Peyer's patch (tissue), 4 donors: ENCODE measurements at regions not wholly inside any gene's neighbourhood (a gene's known extent, or its start where the extent isn't known, plus 50 kb on each side); places are given as distances from the start of the nearest gene placed in this dataset.
"Not testable (repeated sequence)": the region's sequence is repeated elsewhere in the genome, so short reads cannot be mapped to it uniquely, and the experiment has no call there.

ENCODE experiments used
- DNase-seq, 3 donors: peaks; one replicate each; pipeline ENCODE4 v3.0.0-alpha.2; 2017 to 2019
- H3K27ac ChIP-seq, 4 donors: fragments of 200-600 bp; sonication (generic); one replicate each; pipeline ENCODE4 v1.5.1; 2016 to 2019
- H3K27me3 ChIP-seq, 2 donors: fragments of 200-600 bp; sonication (generic); one replicate each; pipeline ENCODE4 v1.5.1; 2019
- H3K36me3 ChIP-seq, 3 donors: fragments of 200-600 bp; sonication (generic); one replicate each; pipeline ENCODE4 v1.5.1; 2016 to 2019
- H3K4me1 ChIP-seq, 4 donors: fragments of 200-600 bp; sonication (generic); one replicate each; pipeline ENCODE4 v1.5.1; 2016 to 2019
- H3K4me3 ChIP-seq, 4 donors: fragments of 200-600 bp; sonication (generic); 1 replicate in 3 of 4; 2 replicates in 1 of 4; pipeline ENCODE4 v1.5.1; 2016 to 2019; ENCODE audit warnings: mild to moderate bottlenecking in 1 of 4
- H3K9me3 ChIP-seq, 4 donors: fragments of 200-600 bp; sonication (generic); one replicate each; pipeline ENCODE4 v1.5.1; 2016 to 2019; ENCODE audit warnings: mild to moderate bottlenecking in 1 of 4
- POLR2A ChIP-seq, 2 donors: fragments of 450-650 bp; IDR thresholded peaks; one replicate each; pipeline ENCODE4 v1.5.1; 2017; ENCODE audit warnings: antibody characterized with exemption in 2 of 2, mild to moderate bottlenecking in 2 of 2, moderate library complexity in 2 of 2
- TF ChIP-seq, protein P1 (sequence below), 6 experiments: fragments of 450-650 bp in 4 of 6; fragments of 200-600 bp in 2 of 6; sonication (generic) in 1 of 6; IDR thresholded peaks; one replicate each; pipeline ENCODE4 v1.5.1; 2017 to 2019; ENCODE audit warnings: antibody characterized with exemption in 6 of 6, mild to moderate bottlenecking in 3 of 6, moderate library complexity in 1 of 6

DNA sequence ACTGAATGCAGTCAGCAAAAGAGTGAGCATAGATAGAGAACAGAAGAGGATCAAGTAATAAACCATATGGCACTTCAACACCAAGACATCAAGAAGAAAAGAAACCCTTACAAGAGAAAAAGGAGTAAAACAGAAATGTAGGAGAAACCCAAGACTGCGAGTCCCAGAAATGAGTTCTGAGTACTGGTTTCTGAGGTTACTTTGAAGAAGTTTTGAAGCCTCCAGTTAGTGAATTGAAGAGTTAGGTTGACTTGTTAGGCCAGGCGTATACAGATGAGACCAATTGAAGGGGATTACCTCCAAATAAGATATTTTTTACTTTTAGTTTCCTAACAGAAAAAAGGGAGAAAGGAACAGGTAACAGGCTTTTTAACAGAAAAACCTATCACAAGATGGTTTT, 162.2 kb upstream of the SSTR1 start:
- Histone ChIP-seq H3K4me1 (no peaks in the 10 kb centered on the region), H3K27ac (no peak overlapping the region), H3K27me3 (no peaks in the 10 kb centered on the region), H3K9me3 (no peaks in the 10 kb centered on the region), H3K36me3 (no peaks in the 10 kb centered on the region), H3K4me3 (no peak overlapping the region)
- DNase-seq = no peak
- TF ChIP-seq POLR2A (IDR thresholded peaks at IDR 0.05) = no peak
- TF ChIP-seq, protein P1, sequence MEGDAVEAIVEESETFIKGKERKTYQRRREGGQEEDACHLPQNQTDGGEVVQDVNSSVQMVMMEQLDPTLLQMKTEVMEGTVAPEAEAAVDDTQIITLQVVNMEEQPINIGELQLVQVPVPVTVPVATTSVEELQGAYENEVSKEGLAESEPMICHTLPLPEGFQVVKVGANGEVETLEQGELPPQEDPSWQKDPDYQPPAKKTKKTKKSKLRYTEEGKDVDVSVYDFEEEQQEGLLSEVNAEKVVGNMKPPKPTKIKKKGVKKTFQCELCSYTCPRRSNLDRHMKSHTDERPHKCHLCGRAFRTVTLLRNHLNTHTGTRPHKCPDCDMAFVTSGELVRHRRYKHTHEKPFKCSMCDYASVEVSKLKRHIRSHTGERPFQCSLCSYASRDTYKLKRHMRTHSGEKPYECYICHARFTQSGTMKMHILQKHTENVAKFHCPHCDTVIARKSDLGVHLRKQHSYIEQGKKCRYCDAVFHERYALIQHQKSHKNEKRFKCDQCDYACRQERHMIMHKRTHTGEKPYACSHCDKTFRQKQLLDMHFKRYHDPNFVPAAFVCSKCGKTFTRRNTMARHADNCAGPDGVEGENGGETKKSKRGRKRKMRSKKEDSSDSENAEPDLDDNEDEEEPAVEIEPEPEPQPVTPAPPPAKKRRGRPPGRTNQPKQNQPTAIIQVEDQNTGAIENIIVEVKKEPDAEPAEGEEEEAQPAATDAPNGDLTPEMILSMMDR (IDR thresholded peaks at IDR 0.05) = no peak

DNA sequence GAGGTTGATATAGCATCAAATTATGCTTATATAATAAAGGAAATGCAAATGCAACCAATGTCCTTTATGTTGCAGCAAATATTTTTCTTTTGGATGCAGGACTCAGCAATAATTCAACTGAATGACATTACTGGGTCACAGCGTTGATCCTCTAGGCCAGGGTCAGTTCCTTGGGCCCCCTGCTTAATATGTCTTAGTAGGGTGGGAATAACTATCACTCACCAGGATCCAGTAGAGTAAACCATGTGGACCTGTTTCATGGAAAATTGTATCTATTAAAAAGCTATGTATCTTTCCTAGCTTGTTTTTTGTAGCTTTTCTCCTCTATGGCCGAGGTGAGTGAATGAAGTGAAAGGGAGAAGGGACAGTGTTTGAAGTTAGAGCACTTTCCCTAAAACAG, 161.5 kb upstream of the SSTR1 start:
- H3K36me3 ChIP-seq = no peaks in the 10 kb centered on the region
- no peak overlapping the region for H3K27ac ChIP-seq
- no peaks in the 10 kb centered on the region for H3K27me3 ChIP-seq
- TF ChIP-seq POLR2A (IDR thresholded peaks at IDR 0.05) = no peak
- TF ChIP-seq, protein P1 (IDR thresholded peaks at IDR 0.05) = no peak
- H3K9me3 ChIP-seq = no peaks in the 10 kb centered on the region
- H3K4me1 ChIP-seq = no peaks in the 10 kb centered on the region
- DNase-seq = no peak
- no peak overlapping the region for H3K4me3 ChIP-seq

DNA sequence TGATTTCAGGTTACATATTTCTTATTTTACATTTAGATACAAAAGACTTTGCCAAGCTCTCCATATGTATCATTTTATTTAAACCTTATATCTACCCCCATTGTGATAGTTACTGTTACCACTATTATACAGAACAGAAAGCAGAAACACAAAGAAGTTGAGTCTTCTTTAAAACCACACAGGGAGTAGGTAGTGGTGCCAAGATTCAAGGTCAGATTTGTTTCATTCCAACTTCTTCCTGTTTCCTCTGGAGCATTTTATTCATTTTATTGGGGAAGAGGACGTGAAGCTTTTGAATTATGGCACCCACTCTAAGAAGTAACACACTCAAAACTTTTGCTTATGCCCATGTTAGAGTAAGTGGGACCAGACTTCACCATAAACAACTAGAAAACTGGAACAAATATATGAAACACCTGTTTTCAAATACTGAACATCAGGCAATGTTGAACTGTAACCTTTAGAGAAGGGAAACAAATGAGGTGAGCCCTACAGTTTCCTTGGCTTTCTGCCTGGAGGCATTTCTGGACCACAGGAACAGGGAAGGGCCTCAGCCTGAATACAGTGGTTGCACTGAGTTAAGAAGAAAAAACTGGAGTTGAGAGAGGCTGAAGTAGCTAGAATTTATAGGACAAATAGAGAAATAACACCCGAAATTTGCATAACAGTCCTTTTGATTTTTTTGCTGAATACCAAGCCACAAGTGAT, 160.4 kb upstream of the SSTR1 start:
- TF ChIP-seq POLR2A (IDR thresholded peaks at IDR 0.05) = no peak
- TF ChIP-seq, protein P1 (IDR thresholded peaks at IDR 0.05) = no peak
- DNase-seq = no peak
- no peaks in the 10 kb centered on the region for H3K9me3 ChIP-seq
- no peaks in the 10 kb centered on the region for H3K36me3 ChIP-seq
- H3K27ac ChIP-seq = no peak overlapping the region
- H3K4me1 ChIP-seq = no peaks in the 10 kb centered on the region
- no peak overlapping the region for H3K4me3 ChIP-seq
- no peaks in the 10 kb centered on the region for H3K27me3 ChIP-seq

DNA sequence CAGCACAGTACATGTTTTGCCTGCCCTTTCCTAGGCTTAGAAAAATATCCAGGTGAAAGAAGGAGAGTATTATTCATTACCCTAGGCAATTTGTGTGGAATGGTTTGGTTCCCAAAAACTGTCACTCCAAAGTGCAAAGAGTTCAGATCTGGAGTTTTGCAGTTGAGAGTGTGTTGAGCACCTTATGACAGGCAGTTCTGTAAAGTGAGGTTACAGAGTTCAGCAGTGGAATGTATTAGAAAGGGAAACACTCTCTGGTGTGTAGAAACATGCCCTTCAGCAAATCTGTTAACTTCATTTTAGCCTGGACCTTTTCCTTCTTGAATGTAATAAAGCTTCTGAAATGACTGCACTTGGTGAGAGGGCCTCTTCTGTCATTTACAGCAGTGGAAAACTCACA, 154.0 kb upstream of the SSTR1 start:
- H3K4me3 ChIP-seq = no peak overlapping the region
- DNase-seq = no peak
- TF ChIP-seq, protein P1 (IDR thresholded peaks at IDR 0.05) = no peak
- no peak for TF ChIP-seq POLR2A (IDR thresholded peaks at IDR 0.05)
- no peak overlapping the region for H3K27ac ChIP-seq
- no peaks in the 10 kb centered on the region for H3K36me3 ChIP-seq
- H3K9me3 ChIP-seq = no peaks in the 10 kb centered on the region
- H3K27me3 ChIP-seq = no peaks in the 10 kb centered on the region
- no peaks in the 10 kb centered on the region for H3K4me1 ChIP-seq

DNA sequence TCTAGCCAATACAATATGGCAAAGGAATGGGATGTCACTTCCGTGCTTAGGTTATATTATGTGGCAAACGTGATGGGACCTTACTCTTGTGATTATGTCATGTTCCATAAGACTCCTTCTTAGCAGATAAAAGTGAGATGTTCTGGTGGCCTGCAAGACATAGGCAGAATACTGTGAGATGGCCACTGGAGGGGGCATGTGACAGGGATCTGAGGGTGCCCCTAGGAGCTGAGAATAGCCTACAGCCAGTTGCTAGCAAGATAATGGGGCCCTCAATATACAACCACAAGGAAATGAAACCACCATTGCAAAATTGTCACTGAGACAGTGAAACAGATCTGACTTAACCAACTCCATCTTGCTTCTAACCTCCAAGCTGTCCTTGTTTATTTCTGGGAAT, 151.4 kb upstream of the SSTR1 start:
- no peaks in the 10 kb centered on the region for H3K36me3 ChIP-seq
- no peaks in the 10 kb centered on the region for H3K27me3 ChIP-seq
- H3K4me3 ChIP-seq = no peak overlapping the region
- H3K4me1 ChIP-seq = no peaks in the 10 kb centered on the region
- no peaks in the 10 kb centered on the region for H3K9me3 ChIP-seq
- no peak overlapping the region for H3K27ac ChIP-seq
- TF ChIP-seq, protein P1 (IDR thresholded peaks at IDR 0.05) = no peak
- no peak for DNase-seq

DNA sequence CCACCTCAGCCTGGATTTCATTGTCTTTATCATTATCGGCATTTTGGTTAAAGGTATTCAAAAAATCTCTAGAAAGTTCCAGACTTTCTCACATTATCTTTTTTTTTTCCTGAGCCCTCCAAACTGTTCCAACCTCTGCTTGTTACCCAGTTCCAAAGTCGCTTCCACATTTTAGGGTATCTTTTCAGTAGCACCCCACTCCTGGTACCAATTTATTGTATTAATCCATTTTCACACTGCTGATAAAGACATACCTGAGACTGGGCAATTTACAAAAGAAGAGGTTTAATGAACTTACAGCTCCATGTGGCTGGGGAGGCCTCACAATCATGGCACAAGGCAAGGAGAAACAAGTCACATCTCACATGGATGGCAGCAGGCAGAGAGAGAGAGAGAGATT, 145.5 kb upstream of the SSTR1 start:
- H3K36me3 ChIP-seq, H3K4me3 ChIP-seq, H3K4me1 ChIP-seq, H3K9me3 ChIP-seq, H3K27me3 ChIP-seq, DNase-seq, H3K27ac ChIP-seq: not testable (repeated sequence)
